ENCODE measurements at regions not wholly inside any gene's neighbourhood (a gene's known extent, or its start where the extent isn't known, plus 50 kb on each side); places are given as distances from the start of the nearest gene placed in this dataset.
"Not testable (repeated sequence)": the region's sequence is repeated elsewhere in the genome, so short reads cannot be mapped to it uniquely, and the experiment has no call there.

DNA sequence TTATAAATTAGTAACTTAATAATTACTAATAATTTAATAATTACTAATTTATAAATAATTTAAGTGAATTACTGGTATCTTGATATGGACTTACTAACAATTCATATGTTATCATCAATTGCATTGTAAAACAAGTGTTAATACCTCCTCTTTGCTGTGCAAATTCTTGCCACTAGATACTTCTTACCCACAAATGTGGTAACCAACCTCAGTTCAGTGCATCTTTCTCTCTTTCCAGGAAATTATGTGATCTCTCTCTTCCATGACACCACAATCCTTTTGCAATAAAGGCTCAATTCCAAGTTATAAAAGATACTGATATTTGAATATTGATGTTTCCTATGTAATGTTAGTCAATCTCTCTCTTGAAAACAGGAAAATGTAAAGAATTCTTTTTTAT is 408.6 kb upstream of the MIR17HG start:
- no peaks in the 10 kb centered on the region for H3K36me3 ChIP-seq
- H3K4me2 ChIP-seq = no peak overlapping the region
- no peaks in the 10 kb centered on the region for H3K27me3 ChIP-seq
- Mint-ChIP-seq H3K9me3 (no peaks in the 10 kb centered on the region), H3K4me3 (no peak overlapping the region), H3K27ac (no peak overlapping the region), H3K36me3 (no peaks in the 10 kb centered on the region), H3K27me3 (ENCODE audit: insufficient read depth, low read depth) (no peaks in the 10 kb centered on the region), H3K4me1 (no peaks in the 10 kb centered on the region)
- DNase-seq (ENCODE audit: low spot score) = no peak
- no peaks in the 10 kb centered on the region for H3K79me2 ChIP-seq (ENCODE audit: low read depth)
- no peak overlapping the region for H3K9ac ChIP-seq
- H3K27ac ChIP-seq = no peak overlapping the region
- no peaks in the 10 kb centered on the region for H3K4me1 ChIP-seq
- no peaks in the 10 kb centered on the region for H4K20me1 ChIP-seq (ENCODE audit: low read depth)
- no peak overlapping the region for H3K4me3 ChIP-seq
- H2AFZ ChIP-seq (replicated peaks) = no peak overlapping the region
- H3K9me3 ChIP-seq (ENCODE audit: low read depth) = no peaks in the 10 kb centered on the region
- TF ChIP-seq, protein P1, sequence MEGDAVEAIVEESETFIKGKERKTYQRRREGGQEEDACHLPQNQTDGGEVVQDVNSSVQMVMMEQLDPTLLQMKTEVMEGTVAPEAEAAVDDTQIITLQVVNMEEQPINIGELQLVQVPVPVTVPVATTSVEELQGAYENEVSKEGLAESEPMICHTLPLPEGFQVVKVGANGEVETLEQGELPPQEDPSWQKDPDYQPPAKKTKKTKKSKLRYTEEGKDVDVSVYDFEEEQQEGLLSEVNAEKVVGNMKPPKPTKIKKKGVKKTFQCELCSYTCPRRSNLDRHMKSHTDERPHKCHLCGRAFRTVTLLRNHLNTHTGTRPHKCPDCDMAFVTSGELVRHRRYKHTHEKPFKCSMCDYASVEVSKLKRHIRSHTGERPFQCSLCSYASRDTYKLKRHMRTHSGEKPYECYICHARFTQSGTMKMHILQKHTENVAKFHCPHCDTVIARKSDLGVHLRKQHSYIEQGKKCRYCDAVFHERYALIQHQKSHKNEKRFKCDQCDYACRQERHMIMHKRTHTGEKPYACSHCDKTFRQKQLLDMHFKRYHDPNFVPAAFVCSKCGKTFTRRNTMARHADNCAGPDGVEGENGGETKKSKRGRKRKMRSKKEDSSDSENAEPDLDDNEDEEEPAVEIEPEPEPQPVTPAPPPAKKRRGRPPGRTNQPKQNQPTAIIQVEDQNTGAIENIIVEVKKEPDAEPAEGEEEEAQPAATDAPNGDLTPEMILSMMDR (IDR thresholded peaks at IDR 0.05) = no peak
- TF ChIP-seq EZH2phosphoT487 (IDR thresholded peaks at IDR 0.05) (no peak), EZH2 (IDR thresholded peaks at IDR 0.05) (no peak)
- H3F3A ChIP-seq (ENCODE audit: low read depth) = no peaks in the 10 kb centered on the region

DNA sequence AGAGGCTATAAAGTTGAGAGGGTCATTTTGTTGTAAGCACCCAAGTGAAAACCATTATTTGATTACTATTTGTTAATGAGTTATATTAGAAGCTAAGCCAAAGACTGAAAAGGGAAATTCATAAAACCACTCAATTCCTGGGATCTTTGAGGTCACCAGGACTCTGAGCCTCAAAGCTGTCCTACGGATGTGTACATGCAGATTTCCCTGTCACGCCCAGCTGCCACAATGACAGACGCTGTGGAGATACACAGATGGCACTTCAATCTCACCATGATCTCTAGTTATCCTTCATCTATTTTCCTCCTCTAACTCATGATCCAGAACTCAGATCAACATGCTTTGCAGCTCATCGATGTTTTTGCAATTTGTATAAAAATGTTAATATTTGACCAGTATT is 403.5 kb upstream of the MIR17HG start:
- Histone ChIP-seq H3F3A (ENCODE audit: low read depth) (no peaks in the 10 kb centered on the region), H4K20me1 (ENCODE audit: low read depth) (no peaks in the 10 kb centered on the region), H3K4me2 (no peak overlapping the region), H3K27me3 (no peaks in the 10 kb centered on the region), H3K27ac (no peak overlapping the region), H3K36me3 (no peaks in the 10 kb centered on the region), H3K9me3 (ENCODE audit: low read depth) (no peaks in the 10 kb centered on the region), H3K4me1 (no peaks in the 10 kb centered on the region), H3K9ac (no peak overlapping the region), H2AFZ (replicated peaks) (no peak overlapping the region), H3K79me2 (ENCODE audit: low read depth) (no peaks in the 10 kb centered on the region), H3K4me3 (no peak overlapping the region)
- Mint-ChIP-seq H3K9me3 (peaks cover 6% of the 10 kb centered on the region), H3K36me3 (no peaks in the 10 kb centered on the region), H3K27ac (no peak overlapping the region), H3K4me3 (no peak overlapping the region), H3K4me1 (no peaks in the 10 kb centered on the region), H3K27me3 (ENCODE audit: insufficient read depth, low read depth) (no peaks in the 10 kb centered on the region)
- DNase-seq (ENCODE audit: low spot score) = no peak
- TF ChIP-seq, protein P1 (IDR thresholded peaks at IDR 0.05) = no peak
- TF ChIP-seq EZH2 (IDR thresholded peaks at IDR 0.05) (no peak), EZH2phosphoT487 (IDR thresholded peaks at IDR 0.05) (no peak)

DNA sequence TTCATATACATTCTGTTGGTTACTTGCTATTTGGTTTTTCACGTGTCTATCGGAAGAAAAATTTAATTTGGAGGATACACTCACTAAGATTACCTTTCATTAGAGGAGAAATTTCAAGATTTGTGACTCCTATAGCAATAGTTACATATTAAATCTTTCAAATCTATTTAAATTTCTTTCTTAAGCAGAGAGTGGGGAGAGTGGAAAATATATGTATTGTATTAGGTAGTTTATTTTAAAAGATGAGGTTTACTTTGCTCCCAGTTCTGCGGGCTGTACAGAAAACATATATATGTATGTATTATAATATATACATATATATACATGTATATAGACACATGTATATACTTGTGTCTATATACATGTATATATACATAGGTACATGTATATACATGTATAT is 402.3 kb upstream of the MIR17HG start:
- H4K20me1 ChIP-seq (ENCODE audit: low read depth); DNase-seq (ENCODE audit: low spot score); H3K4me1 ChIP-seq; H3K27ac Mint-ChIP-seq; H3K9ac ChIP-seq; H2AFZ ChIP-seq (replicated peaks); H3K4me1 Mint-ChIP-seq; H3F3A ChIP-seq (ENCODE audit: low read depth); H3K27me3 Mint-ChIP-seq (ENCODE audit: insufficient read depth, low read depth); H3K9me3 ChIP-seq (ENCODE audit: low read depth); H3K27ac ChIP-seq; H3K36me3 Mint-ChIP-seq; H3K4me2 ChIP-seq; H3K4me3 ChIP-seq; H3K9me3 Mint-ChIP-seq; H3K36me3 ChIP-seq; H3K4me3 Mint-ChIP-seq; H3K79me2 ChIP-seq (ENCODE audit: low read depth); H3K27me3 ChIP-seq: not testable (repeated sequence)

DNA sequence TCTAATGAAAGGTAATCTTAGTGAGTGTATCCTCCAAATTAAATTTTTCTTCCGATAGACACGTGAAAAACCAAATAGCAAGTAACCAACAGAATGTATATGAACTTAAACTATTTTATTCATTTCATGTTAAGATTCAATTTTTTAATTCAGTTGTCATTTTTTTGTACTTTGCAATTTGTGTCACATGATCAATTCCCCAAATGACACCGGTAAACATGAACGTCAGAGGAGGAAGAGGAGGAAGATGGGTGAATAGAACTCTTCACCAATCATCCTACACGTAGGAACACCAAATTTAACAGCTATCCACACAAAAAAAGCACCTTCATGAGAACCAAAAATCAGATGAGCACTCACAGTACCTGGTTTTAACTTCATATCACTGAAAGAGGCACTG is 401.4 kb upstream of the MIR17HG start:
- H3K4me2 ChIP-seq; H3K4me1 Mint-ChIP-seq; H2AFZ ChIP-seq (replicated peaks); H3K27ac ChIP-seq; H3K27ac Mint-ChIP-seq; DNase-seq (ENCODE audit: low spot score); H3F3A ChIP-seq (ENCODE audit: low read depth); H3K9me3 ChIP-seq (ENCODE audit: low read depth); H4K20me1 ChIP-seq (ENCODE audit: low read depth); H3K9ac ChIP-seq; H3K27me3 Mint-ChIP-seq (ENCODE audit: insufficient read depth, low read depth); H3K36me3 Mint-ChIP-seq; H3K36me3 ChIP-seq; H3K4me3 Mint-ChIP-seq; H3K4me3 ChIP-seq; H3K9me3 Mint-ChIP-seq; H3K79me2 ChIP-seq (ENCODE audit: low read depth); H3K27me3 ChIP-seq; H3K4me1 ChIP-seq: not testable (repeated sequence)

Data from neural progenitor cell (in vitro differentiated cells).